Mesenchymal stem cell (in vitro differentiated cells and primary cell): ENCODE measurements at regions not wholly inside any gene's neighbourhood (a gene's known extent, or its start where the extent isn't known, plus 50 kb on each side); places are given as distances from the start of the nearest gene placed in this dataset.

ENCODE experiments used
- DNase-seq: peaks from one replicate; pipeline ENCODE4 v3.0.0-alpha.2; 2013
- H2AFZ ChIP-seq: one replicate; pipeline ENCODE4 v1.6.1; 2013; ENCODE audit warnings: low read depth, mild to moderate bottlenecking, control low read depth, inconsistent platforms, low read length, moderate library complexity
- H2AK5ac ChIP-seq: 2 replicates; pipeline ENCODE4 v1.6.1; 2013; ENCODE audit warnings: low read length, moderate library complexity, mild to moderate bottlenecking, inconsistent platforms; ENCODE audit not compliant: severe bottlenecking
- H2BK120ac ChIP-seq: one replicate; pipeline ENCODE4 v1.6.1; 2013; ENCODE audit warnings: low read depth, mild to moderate bottlenecking, inconsistent platforms, low read length, moderate library complexity
- H2BK12ac ChIP-seq, 2 experiments: one replicate each; pipeline ENCODE4 v1.6.1; 2013; ENCODE audit warnings: inconsistent platforms in 2 of 2, low read length in 2 of 2, mild to moderate bottlenecking in 2 of 2, moderate library complexity in 2 of 2, control low read depth in 1 of 2
- H2BK15ac ChIP-seq: one replicate; pipeline ENCODE4 v1.6.1; 2013; ENCODE audit warnings: mild to moderate bottlenecking, low read depth, inconsistent platforms; ENCODE audit not compliant: poor library complexity, severe bottlenecking
- H2BK5ac ChIP-seq: 2 replicates; pipeline ENCODE4 v1.6.1; 2013; ENCODE audit warnings: low read depth, mild to moderate bottlenecking, low read length, control low read depth, inconsistent platforms; ENCODE audit not compliant: poor library complexity, severe bottlenecking
- H3K14ac ChIP-seq, 2 experiments: one replicate each; pipeline ENCODE4 v1.6.1; 2013; ENCODE audit warnings: inconsistent platforms in 2 of 2, low read length in 2 of 2, control low read depth in 1 of 2, mild to moderate bottlenecking in 1 of 2, moderate library complexity in 1 of 2
- H3K18ac ChIP-seq, 2 experiments: one replicate each; pipeline ENCODE4 v1.6.1; 2013; ENCODE audit warnings: inconsistent platforms in 2 of 2, low read length in 2 of 2, control low read depth in 1 of 2, low read depth in 1 of 2, mild to moderate bottlenecking in 1 of 2
- H3K23ac ChIP-seq, 2 experiments: one replicate each; pipeline ENCODE4 v1.6.1; 2013; ENCODE audit warnings: inconsistent platforms in 2 of 2, low read length in 2 of 2, mild to moderate bottlenecking in 2 of 2, moderate library complexity in 2 of 2, control low read depth in 1 of 2
- H3K27ac ChIP-seq: 2 replicates; pipeline ENCODE4 v1.5.1; 2013; ENCODE audit warnings: mild to moderate bottlenecking, moderate library complexity, low read length, control low read depth, inconsistent platforms; ENCODE audit not compliant: poor library complexity, severe bottlenecking
- H3K27me3 ChIP-seq, 2 experiments: 2 replicates each; pipeline versions ENCODE4 v1.6.1 to v1.7.0; 2013; ENCODE audit warnings: low read length in 2 of 2, mild to moderate bottlenecking in 2 of 2, moderate library complexity in 2 of 2, control low read depth in 1 of 2, inconsistent platforms in 1 of 2; ENCODE audit not compliant: control insufficient read depth in 1 of 2, insufficient read depth in 1 of 2
- H3K36me3 ChIP-seq, 2 experiments: 2 replicates each; pipeline versions ENCODE4 v1.6.1 to v1.7.0; 2013; ENCODE audit warnings: low read length in 2 of 2, control low read depth in 1 of 2, inconsistent platforms in 1 of 2, low read depth in 1 of 2, mild to moderate bottlenecking in 1 of 2; ENCODE audit not compliant: insufficient read depth in 2 of 2, control insufficient read depth in 1 of 2
- H3K4ac ChIP-seq, 2 experiments: one replicate each; pipeline ENCODE4 v1.6.1; 2013; ENCODE audit warnings: inconsistent platforms in 2 of 2, low read length in 2 of 2, mild to moderate bottlenecking in 2 of 2, moderate library complexity in 2 of 2, control low read depth in 1 of 2, low read depth in 1 of 2
- H3K4me1 ChIP-seq: 2 replicates; pipeline ENCODE4 v1.6.1; 2013; ENCODE audit warnings: low read depth, low read length, control low read depth; ENCODE audit not compliant: control insufficient read depth, insufficient read depth
- H3K4me2 ChIP-seq: 2 replicates; pipeline ENCODE4 v1.6.1; 2013; ENCODE audit warnings: low read length, mild to moderate bottlenecking, inconsistent platforms; ENCODE audit not compliant: poor library complexity, severe bottlenecking
- H3K4me3 ChIP-seq, 2 experiments: 2 replicates each; pipeline versions ENCODE4 v1.5.1 to v1.7.0; 2013; ENCODE audit warnings: low read length in 2 of 2, mild to moderate bottlenecking in 2 of 2, control low read depth in 1 of 2, low read depth in 1 of 2; ENCODE audit not compliant: insufficient read depth in 1 of 2
- H3K79me1 ChIP-seq: replicated peaks from 2 replicates; pipeline ENCODE4 v1.6.1; 2013; ENCODE audit warnings: mild to moderate bottlenecking, control low read depth, low read length, inconsistent platforms; ENCODE audit not compliant: poor library complexity, severe bottlenecking
- H3K9ac ChIP-seq: 2 replicates; pipeline ENCODE4 v1.7.0; 2013; ENCODE audit warnings: mild to moderate bottlenecking, low read length, moderate library complexity
- H3K9me3 ChIP-seq: 2 replicates; pipeline ENCODE4 v1.7.0; 2013; ENCODE audit warnings: mild to moderate bottlenecking, low read length; ENCODE audit not compliant: control insufficient read depth
- H4K8ac ChIP-seq: one replicate; pipeline ENCODE4 v1.6.1; 2013; ENCODE audit warnings: inconsistent platforms, mild to moderate bottlenecking, low read length, moderate library complexity
- H4K91ac ChIP-seq: one replicate; pipeline ENCODE4 v1.6.1; 2013; ENCODE audit warnings: mild to moderate bottlenecking, low read length, inconsistent platforms
- WGBS: methylation state at CpG from one replicate; pipeline ENCODE4 v1.1.7; 2013; ENCODE audit warnings: mixed read lengths; 5-methylcytosine and 5-hydroxymethylcytosine counted together

GRCh38 chr5:99686538-99686937, 757.7 kb upstream of the CHD1 start:
- Histone ChIP-seq H3K36me3 (no peaks in the 10 kb centered on the region), H2BK12ac (no peak overlapping the region), H2AK5ac (no peak overlapping the region), H2BK120ac (no peak overlapping the region), H2BK5ac (no peak overlapping the region), H4K91ac (no peak overlapping the region), H3K9me3 (peaks cover 15% of the 10 kb centered on the region), H3K4ac (no peak overlapping the region), H2AFZ (no peak overlapping the region), H4K8ac (no peak overlapping the region), H3K14ac (no peak overlapping the region), H3K4me1 (no peaks in the 10 kb centered on the region), H3K4me2 (no peak overlapping the region), H3K79me1 (no peaks in the 10 kb centered on the region), H3K9ac (no peak overlapping the region), H3K23ac (no peak overlapping the region), H3K27me3 (no peaks in the 10 kb centered on the region), H3K27ac (no peak overlapping the region), H3K18ac (no peak overlapping the region), H3K4me3 (no peak overlapping the region), H2BK15ac (no peak overlapping the region)
- DNase-seq, result no peak
- 84% methylated on average over 5 of the region's 7 CpGs for WGBS

GRCh38 chr5:99675974-99676373, 747.2 kb upstream of the CHD1 start:
- Histone ChIP-seq H3K27ac (no peak overlapping the region), H3K27me3 (no peaks in the 10 kb centered on the region), H2BK12ac (no peak overlapping the region), H3K4me3 (no peak overlapping the region), H3K4ac (no peak overlapping the region), H3K9me3 (no peaks in the 10 kb centered on the region), H2BK120ac (no peak overlapping the region), H3K36me3 (no peaks in the 10 kb centered on the region), H3K23ac (no peak overlapping the region), H2BK15ac (no peak overlapping the region), H3K18ac (no peak overlapping the region), H2AFZ (no peak overlapping the region), H3K9ac (no peak overlapping the region), H3K4me1 (no peaks in the 10 kb centered on the region), H2AK5ac (no peak overlapping the region), H4K8ac (no peak overlapping the region), H3K79me1 (no peaks in the 10 kb centered on the region), H4K91ac (no peak overlapping the region), H2BK5ac (no peak overlapping the region), H3K14ac (no peak overlapping the region), H3K4me2 (no peak overlapping the region)
- no peak for DNase-seq
- WGBS, result no CpG with 5 or more reads among the region's 6 CpGs

DNA sequence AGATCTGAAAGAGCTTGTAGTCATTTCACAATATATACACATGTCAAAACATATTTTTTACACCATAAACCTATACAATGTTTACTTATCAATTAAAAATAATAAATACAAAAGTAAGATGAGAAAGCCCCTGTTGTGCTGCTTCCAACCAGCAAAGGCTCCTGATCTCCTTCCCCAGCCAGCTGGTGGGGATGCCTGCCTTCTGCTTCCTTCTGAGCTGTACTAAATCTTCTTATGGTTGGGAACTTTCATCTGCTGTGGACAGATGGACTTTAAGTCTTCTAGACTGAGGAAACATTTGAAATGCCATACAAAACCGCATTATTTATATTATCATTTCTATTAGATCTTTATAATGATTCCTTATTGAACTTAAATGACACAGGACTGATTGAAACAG, 745.3 kb upstream of the CHD1 start:
- H2BK12ac ChIP-seq, result no peak overlapping the region
- H3K4me1 ChIP-seq, result no peaks in the 10 kb centered on the region
- H3K27me3 ChIP-seq, result no peaks in the 10 kb centered on the region
- no peak overlapping the region for H3K14ac ChIP-seq
- no peak overlapping the region for H2BK5ac ChIP-seq
- no peak overlapping the region for H3K4me3 ChIP-seq
- no peak for DNase-seq
- H2BK15ac ChIP-seq, result no peak overlapping the region
- no peaks in the 10 kb centered on the region for H3K9me3 ChIP-seq
- no peaks in the 10 kb centered on the region for H3K36me3 ChIP-seq
- no peak overlapping the region for H2BK120ac ChIP-seq
- no peak overlapping the region for H3K4me2 ChIP-seq
- no peak overlapping the region for H3K27ac ChIP-seq
- no peak overlapping the region for H2AFZ ChIP-seq
- H3K23ac ChIP-seq, result no peak overlapping the region
- no peak overlapping the region for H3K4ac ChIP-seq
- no CpG with 5 or more reads among the region's 1 CpG for WGBS
- H3K18ac ChIP-seq, result no peak overlapping the region
- no peak overlapping the region for H2AK5ac ChIP-seq
- no peaks in the 10 kb centered on the region for H3K79me1 ChIP-seq
- no peak overlapping the region for H4K91ac ChIP-seq
- H3K9ac ChIP-seq, result no peak overlapping the region
- H4K8ac ChIP-seq, result no peak overlapping the region

DNA sequence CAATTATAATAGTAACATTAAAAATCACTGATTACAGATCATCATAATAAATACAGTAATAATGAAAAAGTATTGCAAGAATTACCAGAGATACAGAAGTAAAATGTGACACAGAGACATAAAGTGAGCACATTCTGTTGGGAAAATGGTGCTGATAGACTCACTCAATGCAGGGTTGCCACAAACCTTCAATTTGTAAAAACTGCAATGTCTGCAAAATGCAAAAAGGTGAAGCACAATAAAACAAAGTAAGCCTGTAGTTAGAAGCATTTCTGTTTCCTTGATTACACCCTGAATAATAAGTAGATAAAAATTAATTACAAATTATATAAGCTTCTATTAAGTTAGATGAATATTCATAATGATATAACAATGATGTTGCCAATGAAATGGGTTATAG, 736.2 kb upstream of the CHD1 start:
- no peak for DNase-seq
- Histone ChIP-seq H3K4me2 (no peak overlapping the region), H4K8ac (no peak overlapping the region), H4K91ac (no peak overlapping the region), H3K9ac (no peak overlapping the region), H2AK5ac (no peak overlapping the region), H3K23ac (no peak overlapping the region), H2BK15ac (no peak overlapping the region), H3K9me3 (no peaks in the 10 kb centered on the region), H2BK5ac (no peak overlapping the region), H3K4me1 (no peaks in the 10 kb centered on the region), H3K4ac (no peak overlapping the region), H3K14ac (no peak overlapping the region), H2BK12ac (no peak overlapping the region), H2AFZ (no peak overlapping the region), H3K18ac (no peak overlapping the region), H3K36me3 (no peaks in the 10 kb centered on the region), H3K27ac (no peak overlapping the region), H2BK120ac (no peak overlapping the region), H3K4me3 (no peak overlapping the region), H3K79me1 (no peaks in the 10 kb centered on the region), H3K27me3 (no peaks in the 10 kb centered on the region)
